ENCODE measurements at regions not wholly inside any gene's neighbourhood (a gene's known extent, or its start where the extent isn't known, plus 50 kb on each side); places are given as distances from the start of the nearest gene placed in this dataset.
"Not testable (repeated sequence)": the region's sequence is repeated elsewhere in the genome, so short reads cannot be mapped to it uniquely, and the experiment has no call there.

- no peak for FAIRE-seq
These were observed 425.9 kb downstream of the EPHA3 start for GRCh38 chr3:89533275-89533674.

- not testable (repeated sequence) for FAIRE-seq
These were observed 447.2 kb downstream of the EPHA3 start for GRCh38 chr3:89554587-89554986.

- FAIRE-seq, result no peak
These were observed 451.3 kb downstream of the EPHA3 start for GRCh38 chr3:89558711-89559110.

- no peak for FAIRE-seq
These were observed 453.1 kb downstream of the EPHA3 start for GRCh38 chr3:89560568-89560967.

GRCh38 chr3:89562373-89562772 lies 455.0 kb downstream of the EPHA3 start:
- FAIRE-seq, result no peak

GRCh38 chr3:89565098-89565497 lies 457.7 kb downstream of the EPHA3 start:
- FAIRE-seq, result no peak

- no peak for FAIRE-seq
These were observed 463.0 kb downstream of the EPHA3 start for GRCh38 chr3:89570465-89570864.

GRCh38 chr3:89571298-89571697 lies 463.9 kb downstream of the EPHA3 start:
- no peak for FAIRE-seq

GRCh38 chr3:89571707-89572106 lies 464.3 kb downstream of the EPHA3 start:
- no peak for FAIRE-seq

GRCh38 chr3:89572261-89572660 lies 464.8 kb downstream of the EPHA3 start:
- no peak for FAIRE-seq

GRCh38 chr3:89576417-89576816 lies 469.0 kb downstream of the EPHA3 start:
- FAIRE-seq, result no peak

GRCh38 chr3:89577637-89578530 lies 470.5 kb downstream of the EPHA3 start:
- FAIRE-seq, result no peak

GRCh38 chr3:89580859-89581258 lies 473.4 kb downstream of the EPHA3 start:
- FAIRE-seq, result no peak

GRCh38 chr3:89584398-89584797 lies 477.0 kb downstream of the EPHA3 start:
- no peak for FAIRE-seq

GRCh38 chr3:89586256-89586655 lies 478.8 kb downstream of the EPHA3 start:
- FAIRE-seq, result no peak

GRCh38 chr3:89586676-89587075 lies 479.3 kb downstream of the EPHA3 start:
- no peak for FAIRE-seq

GRCh38 chr3:89606151-89606550 lies 498.7 kb downstream of the EPHA3 start:
- no peak for FAIRE-seq

GRCh38 chr3:89612027-89612426 lies 504.6 kb downstream of the EPHA3 start:
- no peak for FAIRE-seq

- FAIRE-seq, result no peak
These were observed 505.8 kb downstream of the EPHA3 start for GRCh38 chr3:89613241-89613640.

- no peak for FAIRE-seq
These were observed 510.3 kb downstream of the EPHA3 start for GRCh38 chr3:89617706-89618105.

GRCh38 chr3:89619263-89619662 lies 511.8 kb downstream of the EPHA3 start:
- no peak for FAIRE-seq

GRCh38 chr3:89622063-89622700 lies 514.8 kb downstream of the EPHA3 start:
- no peak for FAIRE-seq

- no peak for FAIRE-seq
These were observed 517.1 kb downstream of the EPHA3 start for GRCh38 chr3:89624494-89624893.

- no peak for FAIRE-seq
These were observed 518.5 kb downstream of the EPHA3 start for GRCh38 chr3:89625945-89626344.

Measured in colon (tissue), 2 donors.